ENCODE measurements at regions not wholly inside any gene's neighbourhood (a gene's known extent, or its start where the extent isn't known, plus 50 kb on each side); places are given as distances from the start of the nearest gene placed in this dataset.

DNA sequence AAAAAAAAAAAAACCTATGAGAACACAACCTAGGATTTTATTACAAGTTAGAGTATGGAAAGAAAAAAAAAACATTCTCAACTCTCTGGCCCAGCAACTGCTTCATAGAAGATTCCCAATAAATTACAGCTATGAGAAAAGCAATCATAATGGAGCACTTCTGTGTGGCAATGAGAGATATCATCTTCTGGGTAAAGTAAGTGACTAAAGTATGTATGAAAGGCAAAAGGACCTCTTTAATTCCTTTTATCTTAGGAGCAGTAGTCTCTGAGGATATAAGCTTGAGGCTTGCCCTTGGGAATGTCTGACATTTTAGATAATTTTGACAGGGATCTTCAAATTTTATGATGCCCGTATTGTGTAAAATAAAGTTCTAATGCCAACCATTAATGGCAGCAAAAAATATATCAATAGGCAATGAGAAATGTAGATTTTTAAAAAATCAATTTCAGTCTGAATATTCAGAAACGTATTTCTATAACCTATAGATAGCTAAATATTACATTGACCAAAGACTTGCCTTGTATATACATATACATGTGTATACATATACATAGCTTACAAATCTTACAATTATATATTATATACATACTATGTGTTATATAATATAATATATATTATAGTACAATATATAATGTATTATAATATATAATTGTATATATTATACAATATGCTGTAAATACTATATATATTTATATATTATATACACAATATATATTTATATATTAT, 823.9 kb upstream of the SLITRK1 start:
- no peak for TF ChIP-seq POLR2A (IDR thresholded peaks at IDR 0.05; ENCODE audit: low read depth, low read length)
- TF ChIP-seq TAF1 (IDR thresholded peaks at IDR 0.05; ENCODE audit: low read depth, low read length), result no peak
- no peak for TF ChIP-seq PAX5 (IDR thresholded peaks at IDR 0.05; ENCODE audit: insufficient read depth, low read length, severe bottlenecking)
- TF ChIP-seq POLR2AphosphoS5 (IDR thresholded peaks at IDR 0.05; ENCODE audit: low read depth, low read length), result no peak

Data from GM12891 (cell line).